Skeletal muscle tissue (tissue), 3 donors: ENCODE measurements at regions not wholly inside any gene's neighbourhood (a gene's known extent, or its start where the extent isn't known, plus 50 kb on each side); places are given as distances from the start of the nearest gene placed in this dataset.

Source experiments
- H3K27ac ChIP-seq: one replicate; pipeline ENCODE4 v1.7.0; 2013; ENCODE audit warnings: mild to moderate bottlenecking, low read depth, low read length, inconsistent platforms
- H3K27me3 ChIP-seq, 3 donors: one replicate each; pipeline ENCODE4 v1.7.0; 2013; ENCODE audit warnings: low read length in 3 of 3; ENCODE audit not compliant: control insufficient read depth in 3 of 3, insufficient read depth in 3 of 3
- H3K36me3 ChIP-seq, 3 donors: one replicate each; pipeline ENCODE4 v1.7.0; 2013; ENCODE audit warnings: low read length in 3 of 3; ENCODE audit not compliant: control insufficient read depth in 3 of 3, insufficient read depth in 3 of 3
- H3K4me1 ChIP-seq, 3 donors: one replicate each; pipeline ENCODE4 v1.7.0; 2013; ENCODE audit warnings: low read length in 3 of 3, mild to moderate bottlenecking in 3 of 3; ENCODE audit not compliant: control insufficient read depth in 3 of 3, insufficient read depth in 3 of 3
- H3K4me3 ChIP-seq, 3 donors: one replicate each; pipeline ENCODE4 v1.7.0; 2013; ENCODE audit warnings: low read length in 3 of 3
- H3K9ac ChIP-seq, 3 donors: one replicate each; pipeline ENCODE4 v1.7.0; 2013; ENCODE audit warnings: low read length in 3 of 3, mild to moderate bottlenecking in 3 of 3, moderate library complexity in 2 of 3, low read depth in 1 of 3
- H3K9me3 ChIP-seq, 3 donors: one replicate each; pipeline ENCODE4 v1.7.0; 2013; ENCODE audit warnings: low read length in 3 of 3; ENCODE audit not compliant: control insufficient read depth in 3 of 3
- donor health status: Osteomylitis.

- Histone ChIP-seq H3K9me3 (no peaks in the 10 kb centered on the region), H3K9ac (no peak overlapping the region), H3K36me3 (no peaks in the 10 kb centered on the region), H3K27ac (no peak overlapping the region), H3K27me3 (no peaks in the 10 kb centered on the region), H3K4me1 (no peaks in the 10 kb centered on the region), H3K4me3 (no peak overlapping the region)
Observed at GRCh38 chr5:24783596-24783995, 138.8 kb upstream of the CDH10 start.

GRCh38 chr5:24777392-24777791, 132.6 kb upstream of the CDH10 start:
- no peaks in the 10 kb centered on the region for H3K36me3 ChIP-seq
- no peak overlapping the region for H3K27ac ChIP-seq
- H3K4me1 ChIP-seq, result no peaks in the 10 kb centered on the region
- no peaks in the 10 kb centered on the region for H3K27me3 ChIP-seq
- no peak overlapping the region for H3K4me3 ChIP-seq
- no peaks in the 10 kb centered on the region for H3K9me3 ChIP-seq
- H3K9ac ChIP-seq, result no peak overlapping the region

- H3K4me1 ChIP-seq, result no peaks in the 10 kb centered on the region
- H3K9me3 ChIP-seq, result no peaks in the 10 kb centered on the region
- no peak overlapping the region for H3K27ac ChIP-seq
- H3K9ac ChIP-seq, result no peak overlapping the region
- H3K36me3 ChIP-seq, result no peaks in the 10 kb centered on the region
- no peaks in the 10 kb centered on the region for H3K27me3 ChIP-seq
- no peak overlapping the region for H3K4me3 ChIP-seq
Observed at GRCh38 chr5:24773261-24773660, 128.5 kb upstream of the CDH10 start.

- no peak overlapping the region for H3K4me3 ChIP-seq
- H3K9me3 ChIP-seq, result peaks cover 0 to 8% (median 4%) of the 10 kb centered on the region in 3 donors
- H3K4me1 ChIP-seq, result no peaks in the 10 kb centered on the region
Observed at GRCh38 chr5:24767086-24767485, 122.3 kb upstream of the CDH10 start.

GRCh38 chr5:24765219-24765618, 120.4 kb upstream of the CDH10 start:
- Histone ChIP-seq H3K36me3 (no peaks in the 10 kb centered on the region), H3K9ac (no peak overlapping the region), H3K27me3 (no peaks in the 10 kb centered on the region), H3K4me3 (no peak overlapping the region), H3K9me3 (peaks cover 3 to 8% (median 5%) of the 10 kb centered on the region in 3 donors), H3K4me1 (no peaks in the 10 kb centered on the region), H3K27ac (no peak overlapping the region)

More at GRCh38 chr5:24767086-24767485, 122.3 kb upstream of the CDH10 start:
- Histone ChIP-seq H3K9ac (no peak overlapping the region), H3K36me3 (no peaks in the 10 kb centered on the region), H3K27me3 (no peaks in the 10 kb centered on the region), H3K27ac (no peak overlapping the region)

- H3K9me3 ChIP-seq, result no peaks in the 10 kb centered on the region
- H3K36me3 ChIP-seq, result no peaks in the 10 kb centered on the region
- no peak overlapping the region for H3K27ac ChIP-seq
- no peak overlapping the region for H3K9ac ChIP-seq
- H3K4me1 ChIP-seq, result no peaks in the 10 kb centered on the region
- H3K27me3 ChIP-seq, result no peaks in the 10 kb centered on the region
- H3K4me3 ChIP-seq, result no peak overlapping the region
Observed at GRCh38 chr5:24750355-24750754, 105.6 kb upstream of the CDH10 start.

GRCh38 chr5:24749701-24750100, 104.9 kb upstream of the CDH10 start:
- H3K36me3 ChIP-seq, result no peaks in the 10 kb centered on the region
- no peak overlapping the region for H3K9ac ChIP-seq
- H3K4me1 ChIP-seq, result no peaks in the 10 kb centered on the region
- H3K9me3 ChIP-seq, result no peaks in the 10 kb centered on the region
- H3K27ac ChIP-seq, result no peak overlapping the region
- no peak overlapping the region for H3K4me3 ChIP-seq
- H3K27me3 ChIP-seq, result no peaks in the 10 kb centered on the region

- no peak overlapping the region for H3K9ac ChIP-seq
- H3K27ac ChIP-seq, result no peak overlapping the region
- H3K9me3 ChIP-seq, result no peaks in the 10 kb centered on the region
- no peaks in the 10 kb centered on the region for H3K36me3 ChIP-seq
- no peaks in the 10 kb centered on the region for H3K4me1 ChIP-seq
- no peaks in the 10 kb centered on the region for H3K27me3 ChIP-seq
- H3K4me3 ChIP-seq, result no peak overlapping the region
Observed at GRCh38 chr5:24747327-24747726, 102.5 kb upstream of the CDH10 start.

GRCh38 chr5:24742334-24742733, 97.6 kb upstream of the CDH10 start:
- Histone ChIP-seq H3K27me3 (no peaks in the 10 kb centered on the region), H3K9ac (no peak overlapping the region), H3K36me3 (no peaks in the 10 kb centered on the region), H3K4me3 (no peak overlapping the region), H3K4me1 (no peaks in the 10 kb centered on the region), H3K9me3 (no peaks in the 10 kb centered on the region), H3K27ac (no peak overlapping the region)

GRCh38 chr5:24737163-24737562, 92.4 kb upstream of the CDH10 start:
- Histone ChIP-seq H3K4me1 (no peaks in the 10 kb centered on the region), H3K4me3 (no peak overlapping the region), H3K9ac (no peak overlapping the region), H3K9me3 (no peaks in the 10 kb centered on the region), H3K27ac (no peak overlapping the region), H3K27me3 (no peaks in the 10 kb centered on the region), H3K36me3 (no peaks in the 10 kb centered on the region)

- no peaks in the 10 kb centered on the region for H3K9me3 ChIP-seq
- H3K27ac ChIP-seq, result no peak overlapping the region
- no peaks in the 10 kb centered on the region for H3K4me1 ChIP-seq
- no peaks in the 10 kb centered on the region for H3K36me3 ChIP-seq
- no peak overlapping the region for H3K4me3 ChIP-seq
- H3K9ac ChIP-seq, result no peak overlapping the region
- no peaks in the 10 kb centered on the region for H3K27me3 ChIP-seq
Observed at GRCh38 chr5:24735284-24735683, 90.5 kb upstream of the CDH10 start.
